Tibial nerve (tissue), 4 donors: ENCODE measurements at regions not wholly inside any gene's neighbourhood (a gene's known extent, or its start where the extent isn't known, plus 50 kb on each side); places are given as distances from the start of the nearest gene placed in this dataset.

Experiments
- DNase-seq, 2 donors: peaks; one replicate each; pipeline ENCODE4 v3.0.0-alpha.2; 2019; ENCODE audit warnings: low spot score in 2 of 2
- H3K27ac ChIP-seq, 4 donors: fragments of 200-600 bp; sonication (generic) in 3 of 4; one replicate each; pipeline ENCODE4 v1.5.1; 2017 to 2019; ENCODE audit warnings: mild to moderate bottlenecking in 1 of 4
- H3K27me3 ChIP-seq, 2 donors: fragments of 200-600 bp; sonication (generic) in 1 of 2; one replicate each; pipeline versions ENCODE4 v1.5.1 to v1.6.0; 2017 to 2019
- H3K36me3 ChIP-seq, 3 donors: fragments of 200-600 bp; sonication (generic); one replicate each; pipeline ENCODE4 v1.5.1; 2018 to 2019
- H3K4me1 ChIP-seq, 4 donors: fragments of 200-600 bp; sonication (generic) in 3 of 4; one replicate each; pipeline ENCODE4 v1.5.1; 2017 to 2019
- H3K4me3 ChIP-seq, 4 donors: fragments of 200-600 bp; sonication (generic) in 3 of 4; one replicate each; pipeline ENCODE4 v1.5.1; 2017 to 2019; ENCODE audit warnings: mild to moderate bottlenecking in 1 of 4, moderate library complexity in 1 of 4
- H3K9me3 ChIP-seq, 4 donors: fragments of 200-600 bp; sonication (generic) in 3 of 4; one replicate each; pipeline ENCODE4 v1.5.1; 2017 to 2019
- EP300 ChIP-seq, 2 donors: sonication (generic); formaldehyde crosslinking; IDR thresholded peaks; one replicate each; pipeline ENCODE4 v1.6.1; 2017; ENCODE audit warnings: antibody characterized with exemption in 2 of 2, mild to moderate bottlenecking in 1 of 2
- POLR2A ChIP-seq, 2 donors: fragments of 450-650 bp; IDR thresholded peaks; one replicate each; pipeline ENCODE4 v1.6.1; 2017; ENCODE audit warnings: antibody characterized with exemption in 2 of 2, mild to moderate bottlenecking in 2 of 2, moderate library complexity in 2 of 2
- WGBS, 2 donors: methylation state at CpG; one replicate each; pipeline ENCODE4 v1.1.5; 2018; 5-methylcytosine and 5-hydroxymethylcytosine counted together
- TF ChIP-seq, protein P1 (sequence below), 5 experiments: fragments of 200-600 bp in 3 of 5; fragments of 450-650 bp in 2 of 5; sonication (generic) in 3 of 5; IDR thresholded peaks; one replicate each; pipeline ENCODE4 v1.5.1; 2016 to 2019; ENCODE audit warnings: antibody characterized with exemption in 5 of 5, mild to moderate bottlenecking in 3 of 5, moderate library complexity in 2 of 5

DNA sequence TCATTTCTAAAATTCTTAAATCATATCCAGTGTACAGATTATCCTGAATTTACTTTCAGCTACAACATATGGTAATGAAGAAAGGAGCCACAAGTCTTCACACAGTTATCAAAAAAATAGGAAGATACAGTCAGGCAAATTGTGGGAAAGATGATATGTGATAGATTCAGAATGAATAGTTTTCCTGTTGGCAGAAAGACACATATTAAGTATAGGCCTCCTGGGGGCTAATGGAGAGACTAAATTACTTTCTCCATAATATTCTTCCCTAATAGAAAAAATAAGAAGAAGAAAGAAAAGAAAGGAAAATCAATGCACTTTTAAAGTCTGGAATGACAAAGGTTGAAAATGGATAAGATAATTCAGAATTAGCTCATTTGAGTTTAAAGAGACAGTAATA, 2073.5 kb downstream of the LRRC4C start:
- Histone ChIP-seq H3K9me3 (no peaks in the 10 kb centered on the region), H3K4me3 (no peak overlapping the region), H3K36me3 (no peaks in the 10 kb centered on the region), H3K27ac (no peak overlapping the region), H3K4me1 (no peaks in the 10 kb centered on the region), H3K27me3 (no peaks in the 10 kb centered on the region)
- no peak for DNase-seq
- TF ChIP-seq POLR2A (IDR thresholded peaks at IDR 0.05) (no peak), EP300 (IDR thresholded peaks at IDR 0.05) (no peak)
- TF ChIP-seq, protein P1, sequence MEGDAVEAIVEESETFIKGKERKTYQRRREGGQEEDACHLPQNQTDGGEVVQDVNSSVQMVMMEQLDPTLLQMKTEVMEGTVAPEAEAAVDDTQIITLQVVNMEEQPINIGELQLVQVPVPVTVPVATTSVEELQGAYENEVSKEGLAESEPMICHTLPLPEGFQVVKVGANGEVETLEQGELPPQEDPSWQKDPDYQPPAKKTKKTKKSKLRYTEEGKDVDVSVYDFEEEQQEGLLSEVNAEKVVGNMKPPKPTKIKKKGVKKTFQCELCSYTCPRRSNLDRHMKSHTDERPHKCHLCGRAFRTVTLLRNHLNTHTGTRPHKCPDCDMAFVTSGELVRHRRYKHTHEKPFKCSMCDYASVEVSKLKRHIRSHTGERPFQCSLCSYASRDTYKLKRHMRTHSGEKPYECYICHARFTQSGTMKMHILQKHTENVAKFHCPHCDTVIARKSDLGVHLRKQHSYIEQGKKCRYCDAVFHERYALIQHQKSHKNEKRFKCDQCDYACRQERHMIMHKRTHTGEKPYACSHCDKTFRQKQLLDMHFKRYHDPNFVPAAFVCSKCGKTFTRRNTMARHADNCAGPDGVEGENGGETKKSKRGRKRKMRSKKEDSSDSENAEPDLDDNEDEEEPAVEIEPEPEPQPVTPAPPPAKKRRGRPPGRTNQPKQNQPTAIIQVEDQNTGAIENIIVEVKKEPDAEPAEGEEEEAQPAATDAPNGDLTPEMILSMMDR (IDR thresholded peaks at IDR 0.05): no peak

DNA sequence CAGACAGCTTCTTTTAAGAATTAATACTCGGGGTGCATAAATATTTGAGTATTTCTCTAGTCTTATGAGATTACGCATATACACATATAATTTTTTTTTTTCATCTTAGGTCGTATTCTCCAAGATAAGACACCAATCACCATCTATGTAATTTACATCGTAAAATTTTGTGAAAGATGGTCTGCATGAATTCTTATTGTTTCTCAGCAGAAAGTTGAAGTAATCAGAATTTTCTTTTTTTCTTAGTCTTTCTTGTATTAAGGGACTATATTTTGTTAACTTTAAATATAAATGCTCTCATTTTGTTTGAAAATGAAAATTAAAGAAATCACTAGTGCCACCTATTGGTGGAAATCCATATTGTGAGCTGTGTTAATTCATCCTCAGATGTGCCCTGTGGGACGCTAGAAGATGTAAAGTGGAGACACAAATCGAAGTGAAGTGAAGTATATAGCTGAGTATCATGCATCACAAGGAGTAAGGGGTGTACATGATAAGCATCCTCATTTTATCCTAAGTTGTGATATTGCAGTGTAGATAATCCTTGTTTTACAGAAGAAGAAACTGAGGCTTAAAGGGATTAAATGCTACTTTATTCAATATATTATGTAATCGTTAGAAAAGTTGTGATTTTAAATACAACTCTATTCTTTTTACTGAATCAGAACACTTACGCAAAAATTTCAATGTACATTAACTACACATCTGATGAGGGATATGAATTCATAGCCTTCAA, 2084.3 kb downstream of the LRRC4C start:
- H3K9me3 ChIP-seq: no peaks in the 10 kb centered on the region
- WGBS, 2 donors: 59 to 63% methylated on average over 8 of the region's 8 CpGs
- no peak overlapping the region for H3K4me3 ChIP-seq
- no peak overlapping the region for H3K27ac ChIP-seq
- no peaks in the 10 kb centered on the region for H3K27me3 ChIP-seq
- DNase-seq: no peak
- no peaks in the 10 kb centered on the region for H3K36me3 ChIP-seq
- TF ChIP-seq, protein P1 (IDR thresholded peaks at IDR 0.05): peak; percentile 29 to 59 (median 39)
- no peak for TF ChIP-seq POLR2A (IDR thresholded peaks at IDR 0.05)
- no peak for TF ChIP-seq EP300 (IDR thresholded peaks at IDR 0.05)
- no peaks in the 10 kb centered on the region for H3K4me1 ChIP-seq

DNA sequence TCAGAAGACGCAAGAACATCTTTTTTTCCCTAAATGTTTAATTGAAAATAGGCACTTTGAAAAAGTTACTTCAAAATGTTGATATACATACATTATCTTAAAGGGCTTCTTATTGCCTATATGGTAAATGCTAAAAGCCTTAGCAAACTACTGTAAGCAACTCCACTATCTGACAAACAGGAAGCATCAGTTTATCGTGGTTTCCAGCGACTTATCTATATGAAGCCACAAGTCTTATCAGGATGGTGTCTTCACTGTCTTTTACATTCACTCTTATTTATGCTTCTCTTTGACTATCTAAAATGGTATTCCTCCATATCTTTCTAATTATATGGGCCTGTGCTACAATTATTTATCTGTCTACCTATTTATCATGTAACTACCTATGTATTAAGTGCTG, 2091.9 kb downstream of the LRRC4C start:
- no peaks in the 10 kb centered on the region for H3K4me1 ChIP-seq
- no peak for TF ChIP-seq POLR2A (IDR thresholded peaks at IDR 0.05)
- TF ChIP-seq EP300 (IDR thresholded peaks at IDR 0.05): no peak
- TF ChIP-seq, protein P1 (IDR thresholded peaks at IDR 0.05): no peak
- H3K9me3 ChIP-seq: no peaks in the 10 kb centered on the region
- WGBS, 2 donors: 89 to 92% methylated on average over 3 of the region's 3 CpGs
- H3K27ac ChIP-seq: no peak overlapping the region
- H3K4me3 ChIP-seq: no peak overlapping the region
- no peak for DNase-seq
- H3K27me3 ChIP-seq: no peaks in the 10 kb centered on the region
- no peaks in the 10 kb centered on the region for H3K36me3 ChIP-seq

DNA sequence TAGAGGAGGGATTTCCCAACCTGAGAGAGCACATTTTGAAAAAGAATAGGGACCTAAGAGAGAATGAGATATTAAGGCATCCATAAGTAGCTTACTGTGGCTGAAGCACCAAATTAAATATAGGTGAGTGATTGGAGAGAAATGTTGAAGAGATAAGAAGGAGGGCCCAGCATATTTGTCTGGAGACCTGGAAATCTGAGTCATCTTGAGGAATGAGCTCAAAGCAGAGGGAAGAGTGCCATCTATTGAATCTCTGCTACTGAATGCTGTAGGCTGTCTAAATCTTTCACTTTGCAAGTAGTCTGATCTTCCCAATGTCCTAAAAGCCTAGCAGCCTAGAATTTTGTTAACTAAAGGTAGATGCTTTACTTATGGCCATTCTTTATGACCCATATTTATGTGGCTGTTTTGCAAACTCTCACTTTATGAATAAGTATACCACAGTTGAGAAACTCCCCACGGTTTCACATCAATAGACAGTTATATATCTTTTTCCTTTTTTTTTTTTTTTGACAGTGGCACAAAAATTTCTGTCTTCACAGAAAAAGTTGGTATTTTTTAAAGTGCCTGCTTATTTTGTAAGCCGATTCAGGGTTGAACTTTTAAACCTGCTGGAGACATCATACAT, 2093.5 kb downstream of the LRRC4C start:
- DNase-seq: no peak
- Histone ChIP-seq H3K27ac (no peak overlapping the region), H3K4me1 (no peaks in the 10 kb centered on the region), H3K4me3 (no peak overlapping the region), H3K27me3 (no peaks in the 10 kb centered on the region), H3K36me3 (no peaks in the 10 kb centered on the region), H3K9me3 (no peaks in the 10 kb centered on the region)
- TF ChIP-seq, protein P1 (IDR thresholded peaks at IDR 0.05): peak in 1 of 5 experiments; percentile 4
- TF ChIP-seq EP300 (IDR thresholded peaks at IDR 0.05): no peak
- 67 to 71% methylated on average over 2 of the region's 2 CpGs for WGBS, 2 donors

DNA sequence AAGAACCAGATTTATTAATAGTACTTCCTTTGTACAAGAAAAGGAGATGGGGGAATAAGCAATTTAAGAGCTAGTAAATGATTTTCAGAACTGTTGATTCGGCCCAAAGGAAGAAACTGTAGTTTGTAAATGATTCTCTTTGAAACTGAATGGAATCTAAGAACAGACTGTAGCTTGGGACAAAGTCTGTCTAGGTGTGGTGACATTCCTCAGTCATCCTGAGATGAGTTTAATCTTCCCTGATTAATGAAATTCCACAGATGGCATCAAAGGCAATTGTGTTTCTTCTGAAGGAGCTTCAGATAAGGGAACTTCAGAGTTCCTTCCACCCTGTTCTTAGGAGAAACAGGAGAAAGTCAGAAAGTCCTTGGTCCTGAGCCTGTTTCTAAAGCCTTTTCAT, 2095.9 kb downstream of the LRRC4C start:
- H3K9me3 ChIP-seq: no peaks in the 10 kb centered on the region
- no peak for DNase-seq
- no peak overlapping the region for H3K4me3 ChIP-seq
- H3K27me3 ChIP-seq: no peaks in the 10 kb centered on the region
- TF ChIP-seq POLR2A (IDR thresholded peaks at IDR 0.05) (no peak), EP300 (IDR thresholded peaks at IDR 0.05) (no peak)
- TF ChIP-seq, protein P1 (IDR thresholded peaks at IDR 0.05): no peak
- 71% methylated on average over 1 of the region's 1 CpG for WGBS, 2 donors
- H3K36me3 ChIP-seq: no peaks in the 10 kb centered on the region
- no peaks in the 10 kb centered on the region for H3K4me1 ChIP-seq
- H3K27ac ChIP-seq: no peak overlapping the region
